ENCODE measurements at regions not wholly inside any gene's neighbourhood (a gene's known extent, or its start where the extent isn't known, plus 50 kb on each side); places are given as distances from the start of the nearest gene placed in this dataset.

DNA sequence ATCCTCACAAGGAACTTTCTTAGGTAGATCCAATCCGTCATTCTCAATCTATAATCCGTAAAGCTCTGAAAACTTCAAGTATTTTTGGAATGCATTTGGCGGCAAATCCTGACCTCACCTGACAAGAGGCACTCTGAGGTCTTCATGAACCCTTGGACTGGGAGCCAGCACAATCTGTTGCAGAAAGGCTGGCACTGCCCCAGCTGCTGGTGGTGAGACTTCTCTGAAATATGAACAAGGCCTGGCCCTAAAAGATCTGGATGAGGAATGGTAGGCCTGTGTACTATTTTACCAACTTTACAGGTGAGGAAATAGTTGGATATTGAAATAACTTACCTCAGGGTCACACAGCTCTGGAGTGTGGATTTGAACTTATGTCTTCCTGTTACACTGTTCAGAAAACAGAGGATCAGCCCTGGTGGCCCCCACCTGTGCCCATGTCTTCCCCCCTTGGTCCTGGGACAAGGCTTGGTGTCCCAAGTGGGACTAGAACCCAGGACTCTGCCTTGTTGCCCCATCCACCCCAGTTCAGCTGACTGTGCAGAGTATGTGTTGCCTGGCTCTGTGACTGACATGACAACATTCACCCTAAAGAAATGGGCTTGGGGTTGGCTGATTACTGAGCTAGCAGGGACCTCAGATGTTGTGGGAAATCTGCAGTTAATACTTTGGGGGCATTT lies 471.4 kb downstream of the MN1 start:
- WGBS, 2 experiments (ENCODE audit: extremely low coverage in 1 of 2, insufficient coverage in 1 of 2, insufficient read length in 1 of 2, insufficient replicate concordance in 2 of 2, low coverage in 1 of 2, low lambda C conversion rate in 2 of 2, missing lambda C conversion rate in 1 of 2): 83% methylated on average over 3 of the region's 3 CpGs; no CpG with 5 or more reads in 1 of the 2 experiments
- Histone ChIP-seq H2BK12ac (ENCODE audit: low read depth, low read length) (no peak overlapping the region), H3K9me3 (ENCODE audit: insufficient read depth in 2 of 2, low read depth in 1 of 2, low read length in 1 of 2) (no peaks in the 10 kb centered on the region), H3K18ac (ENCODE audit: extremely low read depth, low read length) (no peak overlapping the region), H3K36me3 (ENCODE audit: control insufficient read depth in 2 of 4, insufficient read depth in 4 of 4, low read length in 3 of 4) (no peaks in the 10 kb centered on the region), H4K8ac (ENCODE audit: extremely low read depth, insufficient read depth, low read length) (no peak overlapping the region), H3K56ac (replicated peaks; ENCODE audit: insufficient read length, low read depth, low read length) (no peak overlapping the region), H2BK5ac (ENCODE audit: low read depth, low read length) (no peak overlapping the region), H4K5ac (ENCODE audit: insufficient read length, low read depth, low read length) (no peak overlapping the region), H3K14ac (ENCODE audit: insufficient read length) (no peak overlapping the region), H2BK120ac (replicated peaks; ENCODE audit: low read depth, low read length) (no peak overlapping the region), H4K91ac (replicated peaks; ENCODE audit: insufficient read length, low read length) (no peak overlapping the region), H3K4me2 (ENCODE audit: insufficient read depth in 1 of 2, low read depth in 2 of 2, low read length in 2 of 2) (no peak overlapping the region), H3K23me2 (ENCODE audit: low read depth, low read length) (peaks cover under 1% of the 10 kb centered on the region; the same call in 1 of the 2 replicates), H3K27me3 (replicated peaks in 1 of 4; ENCODE audit: control insufficient read depth in 3 of 4, extremely low read depth in 1 of 4, insufficient read depth in 3 of 4, low read length in 3 of 4) (no peaks in the 10 kb centered on the region), H3K27ac (ENCODE audit: low read depth, low read length) (no peak overlapping the region), H3K79me1 (ENCODE audit: low read depth, low read length) (no peaks in the 10 kb centered on the region), H3K9ac (replicated peaks in 1 of 4; ENCODE audit: extremely low read depth in 1 of 4, low read depth in 3 of 4, low read length in 3 of 4) (no peak overlapping the region), H3K23ac (ENCODE audit: insufficient read length) (no peak overlapping the region), H3K4me3 (ENCODE audit: extremely low read depth in 1 of 4, insufficient read depth in 2 of 4, low read depth in 3 of 4, low read length in 4 of 4) (no peak overlapping the region), H3K4me1 (replicated peaks in 1 of 4; ENCODE audit: control insufficient read depth in 3 of 4, insufficient read depth in 4 of 4, low read length in 3 of 4) (peaks cover 2 to 7% (median 4%) of the 10 kb centered on the region in 4 experiments; a peak in 4 of 7 replicates), H3K79me2 (ENCODE audit: control insufficient read depth in 1 of 2, insufficient read depth in 2 of 2, low read length in 2 of 2) (no peaks in the 10 kb centered on the region), H3K4ac (replicated peaks; ENCODE audit: insufficient read length, low read depth, low read length) (no peak overlapping the region), H2BK15ac (ENCODE audit: low read length) (0 out of 2 replicates have a peak overlapping the region, but pooled peaks have one; percentile 21), H4K20me1 (replicated peaks in 1 of 2; ENCODE audit: control insufficient read depth in 1 of 2, insufficient read depth in 2 of 2, low read length in 2 of 2) (no peaks in the 10 kb centered on the region), H2AK5ac (ENCODE audit: low read depth, low read length) (no peak overlapping the region), H2BK20ac (ENCODE audit: low read length) (no peak overlapping the region), H2AFZ (ENCODE audit: low read length) (no peak overlapping the region)
- DNase-seq (ENCODE audit: low read depth in 1 of 2, low spot score in 2 of 2) (peak in 1 of 2 experiments; percentile 19), FAIRE-seq (no peak)
- no peak for TF ChIP-seq CTBP2 (IDR thresholded peaks at IDR 0.05; ENCODE audit: borderline replicate concordance, insufficient read depth, insufficient read length, low read length)
- TF ChIP-seq ASH2L (IDR thresholded peaks at IDR 0.05; ENCODE audit: low read length): no peak
- no peak for TF ChIP-seq PHF8 (conservative IDR thresholded peaks at IDR 0.05; ENCODE audit: low read depth, low read length)
- CTCF ChIA-PET (ENCODE audit: partially characterized antibody): interaction anchor here (0.8 to 3.4 kb wide), 12 partner anchors 9 to 195 kb away, joined by 3 to 17 read pairs (median 4); no protein-coding TSS in a partner anchor
- POLR2A ChIA-PET (ENCODE audit: partially characterized antibody): no interaction called here

Data from H1 (cell line).